ENCODE measurements at regions not wholly inside any gene's neighbourhood (a gene's known extent, or its start where the extent isn't known, plus 50 kb on each side); places are given as distances from the start of the nearest gene placed in this dataset.

DNA sequence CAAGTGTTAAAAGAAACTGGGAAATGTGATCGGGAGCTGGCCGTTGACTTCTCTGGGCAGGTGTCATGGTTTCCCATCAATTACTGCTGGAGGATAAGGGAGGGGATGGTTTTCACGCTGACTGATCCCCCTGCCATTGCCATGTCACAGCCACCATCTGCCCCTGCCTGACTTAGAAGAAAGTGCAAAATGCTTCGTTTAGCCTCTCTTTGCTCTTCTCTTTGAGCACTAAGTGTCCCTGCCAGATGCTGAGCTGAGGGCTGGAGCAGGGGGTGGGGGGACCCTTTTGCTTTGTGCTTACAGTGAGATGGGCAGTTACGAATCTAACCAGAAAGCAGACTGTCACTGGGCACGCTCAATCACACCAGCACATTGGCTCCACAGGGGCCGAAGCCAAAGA, 138.4 kb upstream of the ALDH1B1 start:
- Histone ChIP-seq H3K79me1 (ENCODE audit: low read depth, low read length) (no peaks in the 10 kb centered on the region), H3K23ac (ENCODE audit: insufficient read length) (no peak overlapping the region), H2BK5ac (ENCODE audit: low read depth, low read length) (no peak overlapping the region), H2AK5ac (ENCODE audit: low read depth, low read length) (no peak overlapping the region), H3K27ac (ENCODE audit: low read depth, low read length) (no peak overlapping the region), H2BK120ac (replicated peaks; ENCODE audit: low read depth, low read length) (no peak overlapping the region), H3K18ac (ENCODE audit: extremely low read depth, low read length) (no peak overlapping the region), H4K20me1 (replicated peaks in 1 of 2; ENCODE audit: control insufficient read depth in 1 of 2, insufficient read depth in 2 of 2, low read length in 2 of 2) (no peaks in the 10 kb centered on the region), H3K9ac (replicated peaks in 1 of 4; ENCODE audit: extremely low read depth in 1 of 4, low read depth in 3 of 4, low read length in 3 of 4) (no peak overlapping the region), H2BK15ac (ENCODE audit: low read length) (no peak overlapping the region), H3K4me2 (ENCODE audit: insufficient read depth in 1 of 2, low read depth in 2 of 2, low read length in 2 of 2) (no peak overlapping the region), H3K4me3 (ENCODE audit: extremely low read depth in 1 of 4, insufficient read depth in 2 of 4, low read depth in 3 of 4, low read length in 4 of 4) (no peak overlapping the region), H3K23me2 (ENCODE audit: low read depth, low read length) (no peaks in the 10 kb centered on the region; the same call in 1 of the 2 replicates), H3K79me2 (ENCODE audit: control insufficient read depth in 1 of 2, insufficient read depth in 2 of 2, low read length in 2 of 2) (no peaks in the 10 kb centered on the region), H3K4ac (replicated peaks; ENCODE audit: insufficient read length, low read depth, low read length) (no peak overlapping the region), H3K9me3 (ENCODE audit: insufficient read depth in 2 of 2, low read depth in 1 of 2, low read length in 1 of 2) (no peaks in the 10 kb centered on the region), H3K36me3 (ENCODE audit: control insufficient read depth in 2 of 4, insufficient read depth in 4 of 4, low read length in 3 of 4) (no peaks in the 10 kb centered on the region), H4K91ac (replicated peaks; ENCODE audit: insufficient read length, low read length) (no peak overlapping the region), H4K5ac (ENCODE audit: insufficient read length, low read depth, low read length) (no peak overlapping the region), H2BK20ac (ENCODE audit: low read length) (no peak overlapping the region), H3K4me1 (replicated peaks in 1 of 4; ENCODE audit: control insufficient read depth in 3 of 4, insufficient read depth in 4 of 4, low read length in 3 of 4) (no peaks in the 10 kb centered on the region), H2AFZ (ENCODE audit: low read length) (no peak overlapping the region), H3K56ac (replicated peaks; ENCODE audit: insufficient read length, low read depth, low read length) (no peak overlapping the region), H2BK12ac (ENCODE audit: low read depth, low read length) (no peak overlapping the region), H4K8ac (ENCODE audit: extremely low read depth, insufficient read depth, low read length) (no peak overlapping the region), H3K27me3 (replicated peaks in 1 of 4; ENCODE audit: control insufficient read depth in 3 of 4, extremely low read depth in 1 of 4, insufficient read depth in 3 of 4, low read length in 3 of 4) (peaks cover 0 to 10% (median 2%) of the 10 kb centered on the region in 4 experiments; a peak in 2 of 7 replicates), H3K14ac (ENCODE audit: insufficient read length) (no peak overlapping the region)
- CTCF ChIA-PET (ENCODE audit: partially characterized antibody) = interaction anchor here (0.6 to 1.2 kb wide), 2 partner anchors 26 to 643 kb away, joined by 4 to 5 read pairs; no protein-coding TSS in a partner anchor
- FAIRE-seq = no peak
- POLR2A ChIA-PET (ENCODE audit: partially characterized antibody) = no interaction called here
- no peak for TF ChIP-seq ZNF274 (IDR thresholded peaks at IDR 0.05; ENCODE audit: borderline replicate concordance, extremely low read depth, low read length)
- TF ChIP-seq CTBP2 (IDR thresholded peaks at IDR 0.05; ENCODE audit: borderline replicate concordance, insufficient read depth, insufficient read length, low read length) = no peak
- no peak for TF ChIP-seq RXRA (IDR thresholded peaks at IDR 0.05; ENCODE audit: insufficient read depth, low read depth, low read length)
- TF ChIP-seq BRCA1 (IDR thresholded peaks at IDR 0.05; ENCODE audit: low read depth, low read length) = no peak
- WGBS, 2 experiments (ENCODE audit: extremely low coverage in 1 of 2, insufficient coverage in 1 of 2, insufficient read length in 1 of 2, insufficient replicate concordance in 2 of 2, low coverage in 1 of 2, low lambda C conversion rate in 2 of 2, missing lambda C conversion rate in 1 of 2) = 88% methylated on average over 7 of the region's 7 CpGs; no CpG with 5 or more reads in 1 of the 2 experiments
- DNase-seq (ENCODE audit: low read depth in 1 of 2, low spot score in 2 of 2) = no peak

All from H1 (cell line).